Mesodermal cell (in vitro differentiated cells): ENCODE measurements at regions not wholly inside any gene's neighbourhood (a gene's known extent, or its start where the extent isn't known, plus 50 kb on each side); places are given as distances from the start of the nearest gene placed in this dataset.

ENCODE experiments used
- H3K27ac ChIP-seq: 2 replicates; pipeline ENCODE4 v1.7.0; 2013; ENCODE audit warnings: mild to moderate bottlenecking, low read depth, low read length, moderate library complexity; ENCODE audit not compliant: severe bottlenecking
- H3K36me3 ChIP-seq: 2 replicates; pipeline ENCODE4 v1.7.1; 2013; ENCODE audit warnings: mild to moderate bottlenecking, low read length, moderate library complexity; ENCODE audit not compliant: control insufficient read depth, insufficient read depth
- H3K4me1 ChIP-seq: one replicate; pipeline ENCODE4 v1.7.1; 2013; ENCODE audit warnings: mild to moderate bottlenecking, low read length; ENCODE audit not compliant: insufficient read depth, control insufficient read depth, poor library complexity, severe bottlenecking
- H3K4me3 ChIP-seq: 2 replicates; pipeline ENCODE4 v1.7.0; 2013; ENCODE audit warnings: low read length, control low read depth, mild to moderate bottlenecking; ENCODE audit not compliant: insufficient read depth, poor library complexity, severe bottlenecking; ENCODE audit errors: extremely low read depth
- H3K9me3 ChIP-seq: 2 replicates; pipeline ENCODE4 v1.7.1; 2013; ENCODE audit warnings: mild to moderate bottlenecking, low read length, moderate library complexity; ENCODE audit not compliant: control insufficient read depth
- WGBS, 2 experiments: methylation state at CpG; one replicate each; pipeline ENCODE4 v1.1.5; 2013; ENCODE audit warnings: missing lambda C conversion rate in 2 of 2; ENCODE audit not compliant: insufficient coverage in 2 of 2; 5-methylcytosine and 5-hydroxymethylcytosine counted together

DNA sequence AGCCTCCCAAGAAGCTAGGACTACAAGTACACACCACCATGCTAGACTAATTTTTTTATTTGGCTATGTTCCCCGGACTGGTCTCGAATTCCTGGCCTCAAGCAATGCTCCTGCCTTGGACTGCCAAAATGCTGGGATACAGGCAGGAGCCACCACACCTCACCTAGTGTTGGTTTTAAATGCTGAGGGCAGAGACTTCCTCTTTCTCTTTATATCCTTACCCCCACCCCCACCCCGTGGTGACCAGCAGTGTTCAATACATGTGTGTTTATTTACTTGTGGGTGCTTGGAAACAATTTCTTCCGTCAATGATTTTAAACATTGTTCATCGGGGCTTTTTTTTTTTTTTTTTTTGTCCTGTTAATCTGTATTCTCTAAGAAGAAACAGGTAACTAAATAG is 158.9 kb downstream of the ZBTB18 start:
- no peaks in the 10 kb centered on the region for H3K36me3 ChIP-seq
- no peak overlapping the region for H3K27ac ChIP-seq
- H3K9me3 ChIP-seq: no peaks in the 10 kb centered on the region
- 67 to 100% methylated on average over 1 to 2 of the region's 5 CpGs for WGBS, 2 experiments
- H3K4me3 ChIP-seq: no peak overlapping the region
- H3K4me1 ChIP-seq: peaks cover 6% of the 10 kb centered on the region

GRCh38 chr1:244210884-244211558 is 159.9 kb downstream of the ZBTB18 start:
- Histone ChIP-seq H3K9me3 (peaks cover 4% of the 10 kb centered on the region), H3K4me3 (no peak overlapping the region), H3K36me3 (no peaks in the 10 kb centered on the region), H3K27ac (no peak overlapping the region), H3K4me1 (peaks cover 6% of the 10 kb centered on the region)
- 87 to 90% methylated on average over 20 to 24 of the region's 28 CpGs for WGBS, 2 experiments

GRCh38 chr1:244211559-244211944 is 160.5 kb downstream of the ZBTB18 start:
- Histone ChIP-seq H3K27ac (no peak overlapping the region), H3K36me3 (no peaks in the 10 kb centered on the region), H3K4me3 (no peak overlapping the region)

GRCh38 chr1:244212219-244212618 is 161.1 kb downstream of the ZBTB18 start:
- 91 to 96% methylated on average over 6 of the region's 6 CpGs for WGBS, 2 experiments
- Histone ChIP-seq H3K36me3 (no peaks in the 10 kb centered on the region), H3K9me3 (peaks cover 4% of the 10 kb centered on the region), H3K4me1 (peaks cover 6% of the 10 kb centered on the region), H3K4me3 (no peak overlapping the region), H3K27ac (no peak overlapping the region)

More at GRCh38 chr1:244211559-244211944, 160.5 kb downstream of the ZBTB18 start:
- peaks cover 6% of the 10 kb centered on the region for H3K4me1 ChIP-seq
- whole genome bisulfite sequencing, 2 experiments: 96% methylated on average over 4 of the region's 5 CpGs; no CpG with 5 or more reads in 1 of the 2 experiments
- H3K9me3 ChIP-seq: peaks cover 4% of the 10 kb centered on the region

DNA sequence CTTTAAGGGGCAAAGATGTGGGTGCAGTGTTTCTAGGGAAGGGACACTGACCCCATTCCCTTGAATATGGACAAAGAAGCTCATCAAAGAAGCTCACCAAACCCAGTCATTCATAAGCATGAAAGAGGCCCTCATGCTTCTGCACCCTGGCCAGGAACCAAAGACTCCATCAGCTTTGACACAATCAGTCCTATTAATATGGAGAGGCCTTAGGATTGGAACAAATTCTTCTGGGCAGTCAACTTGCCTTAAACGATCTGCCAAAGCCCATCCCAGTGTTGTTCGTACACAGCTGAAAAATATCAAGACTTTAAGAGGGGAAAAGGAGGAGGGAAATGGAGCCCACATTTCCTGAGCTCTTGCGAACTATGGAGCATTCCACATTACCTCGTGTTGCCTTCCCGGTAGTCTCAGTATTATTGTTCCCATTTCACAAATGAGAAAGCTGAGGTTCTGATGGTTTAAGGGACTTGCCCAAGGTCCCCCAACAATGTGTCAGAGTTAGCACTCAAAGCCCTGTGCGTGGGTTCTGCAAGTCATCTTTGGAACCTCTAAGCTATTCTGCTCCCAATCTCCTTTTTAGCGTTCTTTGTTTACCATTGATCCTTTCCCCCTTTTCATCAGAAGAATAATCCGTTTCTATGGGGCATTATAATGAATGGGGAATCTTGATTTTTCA is 161.9 kb downstream of the ZBTB18 start:
- Histone ChIP-seq H3K4me1 (peaks cover 6% of the 10 kb centered on the region), H3K9me3 (peaks cover 4% of the 10 kb centered on the region), H3K36me3 (no peaks in the 10 kb centered on the region), H3K27ac (no peak overlapping the region), H3K4me3 (no peak overlapping the region)
- WGBS, 2 experiments: 84 to 90% methylated on average over 5 to 6 of the region's 8 CpGs

DNA sequence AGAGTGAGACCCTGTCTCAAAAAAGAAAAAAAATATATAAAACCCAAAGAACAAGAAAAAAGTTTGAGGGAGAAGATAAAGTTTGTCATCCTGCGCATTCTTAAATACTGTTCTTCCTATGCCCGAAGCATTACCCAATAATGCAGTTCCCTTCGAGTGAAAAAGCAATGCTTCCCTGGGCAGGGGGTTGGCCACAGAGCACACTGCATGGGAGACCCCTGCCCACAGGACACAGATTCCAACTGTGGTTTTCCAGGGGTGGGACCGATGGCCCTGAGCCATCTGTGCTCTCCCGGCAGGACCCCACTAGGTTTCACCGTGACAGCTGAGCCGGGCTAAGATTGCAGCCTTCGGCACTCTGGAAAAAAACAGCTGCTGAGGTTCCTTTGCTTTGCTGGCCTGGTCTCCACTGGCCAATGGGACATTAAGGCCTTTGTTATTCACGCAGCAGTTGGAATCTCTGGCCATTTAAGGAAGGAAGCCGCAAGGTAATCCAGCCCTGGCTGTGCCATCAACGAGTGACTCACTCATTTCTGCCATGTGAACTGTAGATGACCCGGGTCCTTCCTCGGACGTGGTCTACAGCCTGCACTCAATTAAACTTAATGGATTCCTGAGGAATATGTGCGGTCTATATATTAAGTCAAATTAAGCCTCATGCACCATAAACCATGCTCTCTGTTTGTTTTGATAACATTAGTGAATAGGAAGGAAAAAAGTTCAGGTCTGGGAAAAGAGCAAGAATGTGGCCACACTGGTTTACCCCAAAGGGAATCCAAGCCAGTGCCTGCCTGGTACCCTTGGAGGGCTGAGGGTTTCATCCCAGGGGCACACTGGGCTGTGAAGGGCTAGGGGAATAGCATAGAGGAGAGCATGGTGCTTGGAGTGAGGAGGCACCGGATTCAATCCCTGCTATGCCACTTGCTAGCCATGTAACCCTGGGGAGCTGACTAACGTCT is 163.2 kb downstream of the ZBTB18 start:
- H3K27ac ChIP-seq: peak overlapping the region; percentile 33
- no peak overlapping the region for H3K4me3 ChIP-seq
- peaks cover 4% of the 10 kb centered on the region for H3K9me3 ChIP-seq
- WGBS, 2 experiments: 63 to 69% methylated on average over 10 to 11 of the region's 17 CpGs
- H3K4me1 ChIP-seq: peaks cover 6% of the 10 kb centered on the region
- H3K36me3 ChIP-seq: no peaks in the 10 kb centered on the region

- 50 to 94% methylated on average over 1 to 3 of the region's 5 CpGs for WGBS, 2 experiments
- H3K4me1 ChIP-seq: peaks cover 6% of the 10 kb centered on the region
- H3K4me3 ChIP-seq: no peak overlapping the region
- no peaks in the 10 kb centered on the region for H3K36me3 ChIP-seq
- H3K9me3 ChIP-seq: peaks cover 4% of the 10 kb centered on the region
- no peak overlapping the region for H3K27ac ChIP-seq
Measured at GRCh38 chr1:244216836-244217235, 165.8 kb downstream of the ZBTB18 start.

DNA sequence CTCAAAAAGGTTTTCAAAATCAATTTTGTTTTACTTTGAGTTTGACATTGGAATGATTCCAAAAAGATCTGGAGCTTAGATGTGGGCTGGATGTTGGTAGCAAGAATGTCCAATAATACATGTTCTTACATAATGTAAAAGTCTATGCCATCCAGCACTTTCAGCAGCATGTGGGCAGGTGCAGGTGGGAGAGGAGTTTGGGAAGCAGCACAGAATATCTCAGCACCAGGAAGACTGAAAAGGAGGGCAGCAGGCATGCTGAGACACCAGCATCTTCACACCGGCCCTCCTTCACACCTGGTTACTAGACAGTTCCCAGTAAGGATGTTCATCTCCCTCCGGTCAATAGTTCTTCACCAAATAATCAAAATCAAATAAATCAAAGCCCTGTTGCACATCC is 166.6 kb downstream of the ZBTB18 start:
- H3K36me3 ChIP-seq: no peaks in the 10 kb centered on the region
- H3K4me1 ChIP-seq: peaks cover 6% of the 10 kb centered on the region
- peaks cover 4% of the 10 kb centered on the region for H3K9me3 ChIP-seq
- WGBS, 2 experiments: 85 to 100% methylated on average over 1 to 2 of the region's 2 CpGs
- H3K27ac ChIP-seq: no peak overlapping the region
- H3K4me3 ChIP-seq: no peak overlapping the region

DNA sequence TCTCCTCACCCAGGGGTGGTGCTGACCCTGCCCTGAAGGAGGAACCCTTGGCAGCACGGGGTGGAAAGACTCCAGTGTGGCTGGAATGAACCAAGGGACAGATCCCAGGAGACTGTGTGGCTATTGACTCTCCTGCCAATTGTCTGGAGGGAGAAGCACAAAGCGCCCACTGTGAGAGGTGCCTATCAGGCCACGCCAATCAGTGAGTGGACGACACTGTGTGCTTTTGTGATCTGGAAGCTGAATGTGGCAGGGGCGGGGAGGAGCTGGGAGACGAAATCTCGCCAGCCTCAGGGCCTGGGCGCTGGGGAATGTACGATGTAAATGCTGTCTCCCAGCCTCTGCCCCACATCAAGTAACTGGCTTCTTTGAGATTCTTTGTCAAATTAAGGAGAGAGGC is 167.1 kb downstream of the ZBTB18 start:
- no peak overlapping the region for H3K4me3 ChIP-seq
- H3K27ac ChIP-seq: no peak overlapping the region
- H3K9me3 ChIP-seq: peaks cover 4% of the 10 kb centered on the region
- peaks cover 6% of the 10 kb centered on the region for H3K4me1 ChIP-seq
- no peaks in the 10 kb centered on the region for H3K36me3 ChIP-seq
- WGBS, 2 experiments: 80 to 87% methylated on average over 5 to 8 of the region's 9 CpGs

- H3K27ac ChIP-seq: no peak overlapping the region
- H3K4me3 ChIP-seq: no peak overlapping the region
- H3K9me3 ChIP-seq: peaks cover 4% of the 10 kb centered on the region
- peaks cover 4% of the 10 kb centered on the region for H3K4me1 ChIP-seq
- H3K36me3 ChIP-seq: no peaks in the 10 kb centered on the region
Measured at GRCh38 chr1:244219149-244219548, 168.1 kb downstream of the ZBTB18 start.
